ENCODE measurements at regions not wholly inside any gene's neighbourhood (a gene's known extent, or its start where the extent isn't known, plus 50 kb on each side); places are given as distances from the start of the nearest gene placed in this dataset.

GRCh38 chr4:32525420-32525819 lies 1805.3 kb downstream of the PCDH7 start:
- intact Hi-C loops (cut with micrococcal nuclease): no loop called here
- no peaks in the 10 kb centered on the region for H3K36me3 Mint-ChIP-seq (ENCODE audit: low read depth)
- H3K4me1 Mint-ChIP-seq: no peaks in the 10 kb centered on the region
- no peak overlapping the region for H3K27ac Mint-ChIP-seq
- H3K9me3 Mint-ChIP-seq: peaks cover 7% of the 10 kb centered on the region
- no peaks in the 10 kb centered on the region for H3K27me3 Mint-ChIP-seq
- H3K4me3 Mint-ChIP-seq: no peak overlapping the region
- no peak for DNase-seq

DNA sequence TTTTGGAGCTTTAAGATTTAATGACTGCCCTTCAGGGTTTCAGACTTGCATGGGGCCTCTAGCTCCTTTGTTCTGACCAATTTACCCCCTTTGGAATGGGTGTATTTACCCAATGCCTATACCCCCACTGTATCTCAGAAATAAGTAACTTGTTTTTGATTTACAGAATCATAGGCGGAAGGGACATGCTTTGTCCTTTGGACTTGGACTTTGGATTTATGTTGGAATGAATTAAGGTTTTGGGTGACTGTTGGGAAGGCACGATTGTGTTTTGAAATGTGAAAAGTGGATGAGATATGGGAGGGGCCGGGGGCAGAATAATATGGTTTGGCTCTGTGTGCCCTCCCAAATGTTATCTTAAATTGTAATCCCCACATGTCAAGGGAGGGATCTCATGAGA lies 1824.7 kb downstream of the PCDH7 start:
- H3K9me3 Mint-ChIP-seq: peaks cover 11% of the 10 kb centered on the region
- no peaks in the 10 kb centered on the region for H3K4me1 Mint-ChIP-seq
- H3K4me3 Mint-ChIP-seq: no peak overlapping the region
- intact Hi-C loops (cut with micrococcal nuclease): no loop called here
- no peaks in the 10 kb centered on the region for H3K27me3 Mint-ChIP-seq
- no peaks in the 10 kb centered on the region for H3K36me3 Mint-ChIP-seq (ENCODE audit: low read depth)
- no peak for DNase-seq
- H3K27ac Mint-ChIP-seq: no peak overlapping the region

- H3K9me3 Mint-ChIP-seq: no peaks in the 10 kb centered on the region
- H3K27ac Mint-ChIP-seq: no peak overlapping the region
- H3K27me3 Mint-ChIP-seq: no peaks in the 10 kb centered on the region
- intact Hi-C loops (cut with micrococcal nuclease): no loop called here
- no peaks in the 10 kb centered on the region for H3K4me1 Mint-ChIP-seq
- no peak overlapping the region for H3K4me3 Mint-ChIP-seq
- no peaks in the 10 kb centered on the region for H3K36me3 Mint-ChIP-seq (ENCODE audit: low read depth)
- DNase-seq: no peak
Measured at GRCh38 chr4:32551943-32552342, 1831.8 kb downstream of the PCDH7 start.

DNA sequence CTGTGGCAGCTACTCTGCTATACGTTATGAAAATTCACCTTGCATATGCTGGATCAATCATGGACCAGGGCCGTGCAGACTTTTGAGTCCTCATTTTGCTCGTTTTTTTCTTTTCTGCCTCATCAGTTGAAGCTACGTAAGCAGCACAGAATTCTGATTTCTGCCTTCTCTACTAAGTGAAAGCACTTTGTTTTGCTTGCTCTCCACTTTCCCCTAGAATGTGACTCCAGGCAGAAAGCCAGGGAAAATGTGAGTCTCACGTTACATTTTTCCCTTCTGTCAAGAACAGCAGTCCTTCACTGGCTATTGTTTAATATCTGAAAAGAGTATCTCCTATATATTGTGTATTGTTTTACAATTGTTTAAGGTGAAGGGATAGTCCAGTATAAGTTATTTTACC lies 1840.1 kb downstream of the PCDH7 start:
- intact Hi-C loops (cut with micrococcal nuclease): no loop called here
- Mint-ChIP-seq H3K4me1 (no peaks in the 10 kb centered on the region), H3K27me3 (no peaks in the 10 kb centered on the region)

DNA sequence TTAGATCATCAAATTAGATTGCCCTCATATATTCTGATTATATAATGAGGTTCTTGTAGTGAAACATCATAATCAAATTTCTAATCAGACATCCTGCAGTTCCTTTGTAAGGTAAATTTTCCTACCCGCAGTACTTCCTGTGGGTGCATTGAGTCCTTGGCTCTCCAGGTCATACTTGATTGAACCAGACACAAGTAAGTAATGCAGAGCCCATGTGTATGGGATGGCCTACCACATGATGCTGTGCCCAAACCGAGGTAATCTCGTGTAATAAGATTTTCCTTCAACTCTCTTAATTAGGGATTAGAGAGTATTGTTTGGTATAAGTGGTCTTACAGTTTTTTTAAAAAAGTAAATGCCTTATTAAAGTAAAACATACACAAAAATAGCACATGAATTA lies 1841.8 kb downstream of the PCDH7 start:
- H3K4me3 Mint-ChIP-seq: no peak overlapping the region
- no peak for DNase-seq
- no peaks in the 10 kb centered on the region for H3K27me3 Mint-ChIP-seq
- H3K4me1 Mint-ChIP-seq: no peaks in the 10 kb centered on the region
- H3K9me3 Mint-ChIP-seq: peaks cover 7% of the 10 kb centered on the region
- H3K27ac Mint-ChIP-seq: no peak overlapping the region
- intact Hi-C loops (cut with micrococcal nuclease): no loop called here
- no peaks in the 10 kb centered on the region for H3K36me3 Mint-ChIP-seq (ENCODE audit: low read depth)

More for the DNA sequence above, 1840.1 kb downstream of the PCDH7 start:
- no peak overlapping the region for H3K4me3 Mint-ChIP-seq
- peaks cover 7% of the 10 kb centered on the region for H3K9me3 Mint-ChIP-seq
- no peak overlapping the region for H3K27ac Mint-ChIP-seq
- H3K36me3 Mint-ChIP-seq (ENCODE audit: low read depth): no peaks in the 10 kb centered on the region
- no peak for DNase-seq

DNA sequence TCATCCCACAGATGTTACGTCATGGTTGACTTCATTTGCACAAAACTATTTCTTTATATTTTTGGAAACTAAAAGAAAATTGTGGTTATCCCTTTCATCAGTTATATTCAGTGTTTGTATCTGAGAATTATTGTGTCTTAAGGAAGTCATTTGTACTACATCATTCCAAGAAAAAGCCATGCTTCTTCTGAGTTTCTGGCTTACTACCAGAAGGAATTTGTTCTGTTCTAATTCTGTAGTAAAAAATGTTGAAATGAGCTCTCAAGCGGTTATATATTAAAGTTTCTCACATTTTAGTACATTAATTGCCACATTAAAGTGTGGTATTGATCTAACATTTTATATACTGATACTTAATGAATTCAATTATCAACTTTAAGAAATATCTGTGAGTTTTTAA lies 1844.5 kb downstream of the PCDH7 start:
- Mint-ChIP-seq H3K4me1 (no peaks in the 10 kb centered on the region), H3K9me3 (peaks cover 7% of the 10 kb centered on the region), H3K27ac (no peak overlapping the region), H3K4me3 (no peak overlapping the region), H3K36me3 (ENCODE audit: low read depth) (no peaks in the 10 kb centered on the region), H3K27me3 (no peaks in the 10 kb centered on the region)
- DNase-seq: no peak
- intact Hi-C loops (cut with micrococcal nuclease): no loop called here

DNA sequence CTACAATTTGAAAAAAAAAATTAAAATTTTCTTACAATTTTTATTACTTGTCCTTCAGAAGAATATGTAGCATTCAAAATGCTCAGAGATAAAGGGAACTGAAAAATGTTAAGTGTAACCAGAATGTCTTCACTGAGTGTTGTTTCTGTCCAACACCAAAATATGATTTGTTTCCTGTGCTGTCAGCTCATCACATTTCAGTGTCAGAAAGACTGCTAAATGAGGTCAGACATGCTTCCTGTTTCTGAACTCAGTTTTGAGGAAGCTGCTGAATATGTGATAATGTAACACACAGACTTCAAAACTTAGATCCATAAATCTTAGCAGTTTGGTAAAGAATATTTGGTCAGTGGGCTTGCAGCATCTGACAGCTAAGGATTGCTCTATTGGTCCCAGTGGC lies 1849.7 kb downstream of the PCDH7 start:
- no peak overlapping the region for H3K4me3 Mint-ChIP-seq
- H3K9me3 Mint-ChIP-seq: no peaks in the 10 kb centered on the region
- H3K4me1 Mint-ChIP-seq: no peaks in the 10 kb centered on the region
- intact Hi-C loops (cut with micrococcal nuclease): no loop called here
- no peak for DNase-seq
- no peak overlapping the region for H3K27ac Mint-ChIP-seq
- H3K36me3 Mint-ChIP-seq (ENCODE audit: low read depth): no peaks in the 10 kb centered on the region
- H3K27me3 Mint-ChIP-seq: no peaks in the 10 kb centered on the region

DNA sequence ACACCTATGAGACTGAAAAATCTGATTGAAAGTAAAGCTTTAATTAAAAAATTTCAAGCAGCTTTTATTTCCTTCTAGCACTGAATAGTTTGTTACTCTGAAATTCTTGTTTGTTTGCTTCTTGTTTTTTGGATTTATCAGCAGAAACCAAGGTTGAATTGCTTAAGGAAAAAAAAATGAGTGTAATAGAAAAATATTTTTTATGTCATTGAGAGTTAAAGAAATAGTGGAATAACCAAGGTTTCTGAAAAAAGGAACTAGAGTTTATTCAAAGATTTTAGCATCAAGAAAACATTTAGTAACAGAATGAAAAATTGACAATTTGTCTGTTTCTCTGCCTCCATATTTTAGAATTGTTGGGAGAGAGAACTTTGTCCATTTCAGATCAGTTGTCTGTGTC lies 1852.2 kb downstream of the PCDH7 start:
- no peak overlapping the region for H3K27ac Mint-ChIP-seq
- no peaks in the 10 kb centered on the region for H3K27me3 Mint-ChIP-seq
- H3K4me1 Mint-ChIP-seq: no peaks in the 10 kb centered on the region
- H3K9me3 Mint-ChIP-seq: no peaks in the 10 kb centered on the region
- H3K4me3 Mint-ChIP-seq: no peak overlapping the region
- no peak for DNase-seq
- H3K36me3 Mint-ChIP-seq (ENCODE audit: low read depth): no peaks in the 10 kb centered on the region
- intact Hi-C loops (cut with micrococcal nuclease): no loop called here

DNA sequence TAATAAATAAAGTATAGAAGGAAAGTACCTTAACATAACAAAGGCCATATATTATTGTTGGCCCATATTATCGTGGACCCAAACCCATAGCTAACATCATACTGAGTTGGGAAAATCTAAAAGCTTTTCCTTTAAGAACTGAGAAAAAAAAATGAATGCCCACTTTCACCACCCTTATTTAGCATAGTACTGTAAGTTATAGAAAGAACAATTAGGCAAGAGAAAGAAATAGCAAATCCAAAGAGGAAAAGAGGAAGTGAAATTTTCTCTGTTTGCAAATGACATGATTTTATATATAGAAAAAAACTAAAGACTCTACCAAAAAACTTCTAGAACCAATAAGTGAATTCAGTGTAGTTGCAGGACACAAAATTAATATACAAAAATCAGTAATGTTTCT lies 1854.6 kb downstream of the PCDH7 start:
- Mint-ChIP-seq H3K27me3 (no peaks in the 10 kb centered on the region), H3K4me3 (no peak overlapping the region), H3K9me3 (peaks cover 3% of the 10 kb centered on the region), H3K36me3 (ENCODE audit: low read depth) (no peaks in the 10 kb centered on the region), H3K27ac (no peak overlapping the region), H3K4me1 (no peaks in the 10 kb centered on the region)
- intact Hi-C loops (cut with micrococcal nuclease): no loop called here
- no peak for DNase-seq

DNA sequence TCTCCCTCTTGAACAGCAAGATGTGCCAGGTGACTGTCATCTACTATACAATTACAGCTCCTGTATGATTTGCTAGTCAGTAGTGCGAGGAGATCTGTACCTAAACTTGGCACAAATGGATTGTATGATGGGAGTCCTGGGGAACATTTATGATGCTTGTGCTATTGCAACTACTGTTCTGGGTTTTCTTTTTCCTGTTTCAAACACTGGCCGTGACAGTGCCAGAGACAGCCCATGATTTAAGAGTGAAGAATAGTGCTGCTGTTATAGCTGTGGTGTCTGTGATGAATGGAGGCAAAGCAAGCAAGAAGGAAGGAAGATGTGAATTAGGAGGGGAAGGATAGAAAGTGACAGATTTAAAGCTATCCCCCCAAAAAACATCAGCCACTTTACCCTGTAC lies 1868.9 kb downstream of the PCDH7 start:
- intact Hi-C loops (cut with micrococcal nuclease): no loop called here
- Mint-ChIP-seq H3K36me3 (ENCODE audit: low read depth) (no peaks in the 10 kb centered on the region), H3K4me1 (no peaks in the 10 kb centered on the region), H3K9me3 (no peaks in the 10 kb centered on the region), H3K27me3 (no peaks in the 10 kb centered on the region), H3K4me3 (no peak overlapping the region), H3K27ac (no peak overlapping the region)
- DNase-seq: no peak

GRCh38 chr4:32589853-32590252 lies 1869.7 kb downstream of the PCDH7 start:
- Mint-ChIP-seq H3K4me1 (no peaks in the 10 kb centered on the region), H3K27ac (no peak overlapping the region), H3K36me3 (ENCODE audit: low read depth) (no peaks in the 10 kb centered on the region), H3K9me3 (no peaks in the 10 kb centered on the region), H3K4me3 (no peak overlapping the region), H3K27me3 (no peaks in the 10 kb centered on the region)
- intact Hi-C loops (cut with micrococcal nuclease): no loop called here
- DNase-seq: no peak

DNA sequence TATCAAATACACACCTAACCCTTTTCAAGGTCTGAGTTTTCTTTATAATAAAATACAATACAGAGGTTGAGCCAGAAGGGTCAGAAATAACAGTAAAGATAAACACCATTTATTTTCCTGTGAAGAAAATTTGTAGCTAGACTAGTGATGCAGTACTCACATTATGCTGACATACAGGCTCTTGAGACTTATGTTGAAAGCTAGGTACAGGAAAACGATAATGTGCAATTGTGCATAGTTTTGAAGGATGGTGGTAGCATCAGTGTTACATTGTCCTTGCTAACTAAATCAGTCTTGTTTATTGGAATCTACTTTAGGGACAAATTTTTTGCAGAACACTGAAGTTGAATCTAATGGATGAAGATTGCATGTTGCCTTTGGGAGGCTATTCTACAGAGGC lies 1877.2 kb downstream of the PCDH7 start:
- intact Hi-C loops (cut with micrococcal nuclease): no loop called here
- no peaks in the 10 kb centered on the region for H3K36me3 Mint-ChIP-seq (ENCODE audit: low read depth)
- H3K27ac Mint-ChIP-seq: no peak overlapping the region
- H3K4me1 Mint-ChIP-seq: no peaks in the 10 kb centered on the region
- H3K9me3 Mint-ChIP-seq: no peaks in the 10 kb centered on the region
- H3K4me3 Mint-ChIP-seq: no peak overlapping the region
- DNase-seq: no peak
- H3K27me3 Mint-ChIP-seq: no peaks in the 10 kb centered on the region

DNA sequence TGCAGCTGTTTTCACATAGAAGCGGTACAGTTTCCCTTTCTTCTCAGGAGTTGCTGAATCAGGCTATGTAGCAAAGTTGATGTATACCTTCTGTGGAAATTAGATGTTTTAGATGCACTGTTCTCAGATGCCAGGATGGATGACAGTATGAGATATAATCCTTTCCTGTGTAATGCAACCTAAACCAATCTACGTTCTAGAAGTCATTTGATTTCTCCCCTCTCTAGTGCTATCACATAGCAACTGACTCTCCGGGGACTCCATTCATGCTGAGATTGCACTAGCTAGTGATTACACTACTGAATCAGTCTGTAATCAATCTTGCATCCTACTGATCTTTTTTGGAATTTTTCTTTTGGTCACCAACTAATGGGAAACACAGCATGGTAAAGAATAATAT lies 1881.7 kb downstream of the PCDH7 start:
- DNase-seq: no peak
- Mint-ChIP-seq H3K4me3 (no peak overlapping the region), H3K27me3 (no peaks in the 10 kb centered on the region), H3K9me3 (no peaks in the 10 kb centered on the region), H3K4me1 (no peaks in the 10 kb centered on the region), H3K36me3 (ENCODE audit: low read depth) (no peaks in the 10 kb centered on the region), H3K27ac (no peak overlapping the region)
- intact Hi-C loops (cut with micrococcal nuclease): no loop called here

DNA sequence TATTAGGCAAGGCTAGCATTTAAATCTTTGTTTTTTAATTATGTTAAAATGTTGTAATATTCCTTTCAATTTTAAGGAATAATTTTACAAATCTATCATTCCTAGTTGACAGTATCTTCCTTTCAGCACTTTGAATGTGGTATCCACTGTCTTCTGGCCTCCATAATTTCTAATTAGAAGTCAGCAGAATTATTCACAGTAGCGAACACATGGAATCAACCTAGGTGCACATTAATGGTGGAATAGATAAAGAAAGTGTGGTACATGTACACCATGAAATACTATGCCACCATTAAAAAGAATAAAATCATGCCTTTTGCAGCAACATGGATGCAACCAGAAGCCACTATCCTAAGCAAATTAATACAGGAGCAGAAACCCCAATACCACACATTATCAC lies 1887.8 kb downstream of the PCDH7 start:
- H3K27me3 Mint-ChIP-seq: no peaks in the 10 kb centered on the region
- no peak for DNase-seq
- no peak overlapping the region for H3K4me3 Mint-ChIP-seq
- H3K9me3 Mint-ChIP-seq: peaks cover 5% of the 10 kb centered on the region
- no peaks in the 10 kb centered on the region for H3K4me1 Mint-ChIP-seq
- intact Hi-C loops (cut with micrococcal nuclease): no loop called here
- no peak overlapping the region for H3K27ac Mint-ChIP-seq
- no peaks in the 10 kb centered on the region for H3K36me3 Mint-ChIP-seq (ENCODE audit: low read depth)

DNA sequence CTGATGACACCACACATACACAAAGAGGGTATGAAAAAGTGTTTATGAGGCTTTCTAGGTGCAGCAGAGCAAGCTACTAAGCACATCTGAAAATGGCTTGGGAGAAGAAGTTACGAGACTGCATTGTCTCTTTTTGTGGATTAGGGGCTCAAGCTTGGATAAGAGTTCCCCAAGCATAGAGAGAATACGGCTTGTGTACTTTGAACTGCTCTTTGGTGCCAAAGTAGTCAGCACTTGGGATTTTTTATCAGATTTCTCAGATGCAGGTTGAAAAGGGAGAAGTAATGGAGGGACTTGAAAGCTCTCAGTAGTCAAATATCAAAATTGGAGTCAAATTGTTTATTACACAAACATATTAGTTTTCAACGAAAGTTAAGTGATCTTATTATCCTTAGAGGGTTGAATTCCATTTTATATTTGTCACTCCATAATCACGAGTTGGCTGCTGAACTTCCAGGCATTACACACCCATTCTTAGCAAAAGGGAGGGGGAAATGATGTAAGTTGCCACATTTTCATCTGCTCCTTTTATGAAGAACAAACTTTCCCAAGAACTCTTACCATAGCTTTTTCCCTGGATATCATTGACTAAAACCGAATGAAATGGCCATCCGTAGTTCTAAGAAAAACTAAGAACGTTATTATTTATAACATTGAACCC lies 1904.9 kb downstream of the PCDH7 start:
- H3K27me3 Mint-ChIP-seq: no peaks in the 10 kb centered on the region
- peaks cover 12% of the 10 kb centered on the region for H3K9me3 Mint-ChIP-seq
- H3K27ac Mint-ChIP-seq: no peak overlapping the region
- no peaks in the 10 kb centered on the region for H3K4me1 Mint-ChIP-seq
- no peaks in the 10 kb centered on the region for H3K36me3 Mint-ChIP-seq (ENCODE audit: low read depth)
- H3K4me3 Mint-ChIP-seq: no peak overlapping the region
- DNase-seq: no peak
- intact Hi-C loops (cut with micrococcal nuclease): no loop called here
